ENCODE measurements at regions not wholly inside any gene's neighbourhood (a gene's known extent, or its start where the extent isn't known, plus 50 kb on each side); places are given as distances from the start of the nearest gene placed in this dataset.
"Not testable (repeated sequence)": the region's sequence is repeated elsewhere in the genome, so short reads cannot be mapped to it uniquely, and the experiment has no call there.

DNA sequence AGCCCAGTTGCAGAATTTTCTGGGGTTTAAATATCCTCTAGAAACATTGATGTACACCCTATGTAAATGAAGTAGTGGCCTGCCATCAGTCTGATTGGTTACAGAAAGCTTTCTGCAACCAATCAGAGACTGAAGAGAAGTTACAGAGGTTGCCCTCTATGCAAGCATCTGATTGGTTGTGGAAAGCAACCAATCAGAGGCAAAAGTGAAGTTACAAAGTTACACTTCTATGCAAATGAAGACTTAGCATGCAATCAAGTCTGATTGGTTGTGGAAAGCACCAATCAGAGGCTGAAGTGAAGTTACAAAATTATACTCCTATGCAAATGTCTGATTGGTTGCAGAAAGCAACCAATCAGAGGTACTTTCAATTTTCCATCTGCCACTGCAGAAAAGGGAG, 51.9 kb upstream of the USP9X start:
- intact Hi-C loops (cut with micrococcal nuclease), result no loop called here

DNA sequence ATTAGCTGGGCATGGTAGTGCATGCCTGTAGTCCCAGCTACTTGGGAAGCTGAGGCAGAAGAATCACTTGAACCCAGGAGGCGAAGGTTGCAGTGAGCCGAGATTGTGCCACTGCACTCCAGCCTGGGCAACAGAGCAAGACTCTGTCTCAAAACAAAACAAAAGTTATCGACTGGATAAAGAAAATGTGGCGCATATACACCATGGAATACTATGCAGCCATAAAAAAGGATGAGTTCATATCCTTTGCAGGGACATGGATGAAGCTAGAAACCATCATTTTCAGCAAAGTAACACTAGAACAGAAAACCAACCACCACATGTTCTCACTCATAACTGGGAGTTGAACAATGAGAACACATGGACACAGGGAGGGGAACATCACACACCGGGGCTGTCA, 50.3 kb upstream of the USP9X start:
- intact Hi-C loops (cut with micrococcal nuclease), result not testable (repeated sequence)
